Adrenal gland (tissue), 5 donors: ENCODE measurements at regions not wholly inside any gene's neighbourhood (a gene's known extent, or its start where the extent isn't known, plus 50 kb on each side); places are given as distances from the start of the nearest gene placed in this dataset.

Experiments
- CTCF ChIP-seq, 6 experiments: fragments of 450-650 bp in 4 of 6; fragments of 200-600 bp in 2 of 6; sonication (generic) in 1 of 6; IDR thresholded peaks; 1 replicate in 5 of 6; 2 replicates in 1 of 6; pipeline versions ENCODE4 v1.5.1 to v1.8.0; 2016 to 2021; ENCODE audit warnings: antibody characterized with exemption in 6 of 6, mild to moderate bottlenecking in 2 of 6, moderate library complexity in 1 of 6
- POLR2A ChIP-seq, 2 donors: fragments of 450-650 bp; IDR thresholded peaks; one replicate each; pipeline ENCODE4 v1.6.1; 2017; ENCODE audit warnings: antibody characterized with exemption in 2 of 2, mild to moderate bottlenecking in 2 of 2, moderate library complexity in 1 of 2
- donor health status: DM: no; HTN: no; CAD: no.

- TF ChIP-seq CTCF (IDR thresholded peaks at IDR 0.05) (no peak), POLR2A (IDR thresholded peaks at IDR 0.05) (no peak)
Observed at GRCh38 chr9:79292731-79293280, 279.0 kb upstream of the TLE4 start.
